HepG2 (cell line): ENCODE measurements at regions not wholly inside any gene's neighbourhood (a gene's known extent, or its start where the extent isn't known, plus 50 kb on each side); places are given as distances from the start of the nearest gene placed in this dataset.

Experiments used
- FIP1L1 ChIP-seq: fragments of 200-400 bp; formaldehyde crosslinking; IDR thresholded peaks from 2 replicates; pipeline ENCODE4 v1.6.1; 2018; ENCODE audit warnings: low read depth, mild to moderate bottlenecking, low read length, moderate library complexity, borderline replicate concordance; ENCODE audit not compliant: insufficient read depth
- PHF21A ChIP-seq: sonication (generic); formaldehyde crosslinking; IDR thresholded peaks from 2 replicates; pipeline ENCODE4 v1.5.0; 2020; ENCODE audit warnings: mild to moderate bottlenecking, missing genetic modification reagents
- SKIL ChIP-seq: sonication (generic); formaldehyde crosslinking; IDR thresholded peaks from 2 replicates; pipeline ENCODE4 v1.8.0; 2022; ENCODE audit warnings: missing genetic modification reagents, mild to moderate bottlenecking, moderate library complexity, borderline replicate concordance
- ZNF138 ChIP-seq: sonication (generic); formaldehyde crosslinking; IDR thresholded peaks from 2 replicates; pipeline ENCODE4 v1.5.0; 2020; ENCODE audit warnings: mild to moderate bottlenecking, low read depth, missing genetic modification reagents

GRCh38 chr4:136898590-136899248 is 633.6 kb downstream of the PCDH18 start:
- TF ChIP-seq SKIL (CRISPR knock-in tag), result no peak
- no peak for TF ChIP-seq PHF21A (CRISPR knock-in tag)
- TF ChIP-seq ZNF138, result no peak
- TF ChIP-seq FIP1L1, result no peak
